Daoy (cell line): ENCODE measurements at regions not wholly inside any gene's neighbourhood (a gene's known extent, or its start where the extent isn't known, plus 50 kb on each side); places are given as distances from the start of the nearest gene placed in this dataset.

Experiments used
- DNase-seq: peaks from one replicate; pipeline ENCODE4 v3.0.0-alpha.2; 2015; ENCODE audit warnings: low read depth

GRCh38 chr5:158553195-158553961, 546.3 kb downstream of the EBF1 start:
- DNase-seq: no peak

GRCh38 chr5:158552241-158552640, 547.5 kb downstream of the EBF1 start:
- no peak for DNase-seq

GRCh38 chr5:158549311-158549710, 550.4 kb downstream of the EBF1 start:
- DNase-seq: no peak

- no peak for DNase-seq
Measured at GRCh38 chr5:158546748-158547147, 553.0 kb downstream of the EBF1 start.

GRCh38 chr5:158545949-158546530, 553.7 kb downstream of the EBF1 start:
- DNase-seq: no peak

GRCh38 chr5:158544388-158545339, 555.1 kb downstream of the EBF1 start:
- DNase-seq: no peak

GRCh38 chr5:158543539-158544387, 556.0 kb downstream of the EBF1 start:
- peak; percentile 46 for DNase-seq

GRCh38 chr5:158541536-158542297, 558.0 kb downstream of the EBF1 start:
- DNase-seq: no peak

GRCh38 chr5:158538506-158539074, 561.1 kb downstream of the EBF1 start:
- DNase-seq: no peak

GRCh38 chr5:158537366-158537765, 562.4 kb downstream of the EBF1 start:
- no peak for DNase-seq

- no peak for DNase-seq
Measured at GRCh38 chr5:158534203-158534602, 565.5 kb downstream of the EBF1 start.

- no peak for DNase-seq
Measured at GRCh38 chr5:158532739-158533138, 567.0 kb downstream of the EBF1 start.

- DNase-seq: no peak
Measured at GRCh38 chr5:158531860-158532259, 567.9 kb downstream of the EBF1 start.

GRCh38 chr5:158530115-158530514, 569.6 kb downstream of the EBF1 start:
- no peak for DNase-seq

GRCh38 chr5:158529454-158529853, 570.3 kb downstream of the EBF1 start:
- no peak for DNase-seq

- DNase-seq: no peak
Measured at GRCh38 chr5:158525663-158526062, 574.1 kb downstream of the EBF1 start.

- no peak for DNase-seq
Measured at GRCh38 chr5:158524070-158524469, 575.6 kb downstream of the EBF1 start.

GRCh38 chr5:158522776-158523175, 576.9 kb downstream of the EBF1 start:
- no peak for DNase-seq

- no peak for DNase-seq
Measured at GRCh38 chr5:158521995-158522394, 577.7 kb downstream of the EBF1 start.

GRCh38 chr5:158519433-158520021, 580.2 kb downstream of the EBF1 start:
- no peak for DNase-seq
